ENCODE measurements at regions not wholly inside any gene's neighbourhood (a gene's known extent, or its start where the extent isn't known, plus 50 kb on each side); places are given as distances from the start of the nearest gene placed in this dataset.
"Not testable (repeated sequence)": the region's sequence is repeated elsewhere in the genome, so short reads cannot be mapped to it uniquely, and the experiment has no call there.

DNA sequence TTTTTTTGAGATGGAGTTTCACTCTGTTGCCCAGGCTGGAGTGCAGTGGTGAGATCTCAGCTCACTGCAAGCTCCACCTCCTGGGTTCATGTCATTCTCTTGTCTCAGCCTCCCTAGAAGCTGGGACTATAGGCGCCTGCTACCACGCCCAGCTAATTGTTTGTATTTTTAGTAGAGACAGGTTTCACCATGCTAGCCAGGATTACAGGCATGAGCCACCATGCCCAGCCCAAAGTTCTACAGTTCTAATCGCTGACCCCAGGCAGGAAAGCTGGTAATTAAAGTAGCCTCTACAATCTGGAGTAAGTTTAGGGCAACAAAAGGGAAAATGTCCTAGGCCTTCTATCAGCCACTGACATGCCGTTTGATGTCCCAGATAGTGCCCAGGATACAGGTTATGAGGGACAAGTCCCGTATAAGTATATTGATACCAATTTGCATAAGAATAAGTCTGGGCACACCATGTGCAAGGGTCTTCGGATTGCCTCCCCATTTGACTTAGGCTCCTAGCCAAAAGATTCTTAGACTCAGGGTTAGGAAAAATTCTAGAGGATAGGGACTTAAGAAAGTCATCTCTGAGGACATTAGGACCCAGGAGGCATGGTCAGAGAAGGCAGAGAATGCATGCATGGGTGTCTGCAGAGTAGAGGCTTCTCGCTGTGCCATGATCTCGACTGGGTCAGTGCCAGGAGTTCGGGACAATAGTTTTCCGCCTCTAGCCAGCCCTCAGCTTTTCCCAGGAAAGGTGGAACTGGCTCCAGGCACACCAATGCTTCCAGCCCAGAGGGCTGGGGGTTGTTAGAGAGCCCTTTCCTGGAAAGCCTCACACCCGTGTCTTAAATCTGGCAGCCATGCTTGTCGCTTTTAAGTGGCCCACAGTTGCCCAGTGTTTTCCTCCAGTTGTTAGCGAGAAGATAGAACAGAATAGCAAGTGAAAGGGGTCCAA is 1111.1 kb downstream of the TAF11L14 start:
- FAIRE-seq, result no peak

DNA sequence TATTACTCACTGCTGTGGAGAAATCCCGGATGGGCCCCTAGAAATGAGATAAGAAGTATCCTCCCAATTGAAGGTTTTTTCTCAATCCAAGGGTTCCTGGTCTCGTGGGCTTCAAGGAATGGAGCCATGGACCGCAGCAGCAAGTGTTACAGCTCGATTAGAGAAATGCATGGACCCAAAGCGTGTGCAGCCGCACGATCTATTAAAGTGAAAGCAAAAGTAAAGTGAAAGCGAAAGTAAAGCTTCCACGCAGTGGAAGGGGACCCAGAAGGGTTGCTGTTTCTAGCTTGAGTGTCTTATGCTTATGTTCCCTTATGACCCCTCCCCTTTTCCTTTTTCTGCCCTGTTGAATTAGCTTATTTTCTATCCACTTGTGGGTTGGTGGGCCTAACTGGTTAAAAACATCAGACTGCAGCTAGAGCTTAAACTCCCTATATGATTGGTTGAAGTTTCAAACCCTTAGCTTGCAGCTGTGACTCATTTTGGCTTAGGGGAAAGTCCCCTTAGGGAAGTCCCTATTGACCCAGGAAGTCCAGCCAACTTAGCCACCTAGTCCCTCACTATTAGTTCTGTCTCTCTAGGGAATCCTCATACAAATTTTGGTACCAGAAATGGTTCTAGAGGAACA is 1111.8 kb downstream of the TAF11L14 start:
- FAIRE-seq, result no peak

DNA sequence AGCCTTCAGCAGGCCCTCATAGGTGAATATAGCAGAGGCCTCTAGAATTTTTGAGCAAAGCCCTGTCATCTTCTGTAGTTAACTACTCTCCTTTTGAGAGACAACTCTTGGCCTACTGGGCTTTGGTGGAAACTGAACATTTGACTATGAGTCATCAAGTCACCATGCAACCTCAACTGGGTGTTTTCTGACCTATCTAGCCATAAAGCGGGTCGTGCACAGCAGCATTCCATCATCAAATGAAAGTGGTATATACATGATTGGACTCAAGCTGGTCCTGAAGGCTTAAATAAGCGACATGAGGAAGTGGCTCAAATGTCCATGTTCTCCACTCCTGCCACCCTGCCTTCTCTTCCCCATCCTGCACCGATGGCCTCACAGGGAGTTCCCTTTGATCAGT is 1115.5 kb downstream of the TAF11L14 start:
- no peak for FAIRE-seq

DNA sequence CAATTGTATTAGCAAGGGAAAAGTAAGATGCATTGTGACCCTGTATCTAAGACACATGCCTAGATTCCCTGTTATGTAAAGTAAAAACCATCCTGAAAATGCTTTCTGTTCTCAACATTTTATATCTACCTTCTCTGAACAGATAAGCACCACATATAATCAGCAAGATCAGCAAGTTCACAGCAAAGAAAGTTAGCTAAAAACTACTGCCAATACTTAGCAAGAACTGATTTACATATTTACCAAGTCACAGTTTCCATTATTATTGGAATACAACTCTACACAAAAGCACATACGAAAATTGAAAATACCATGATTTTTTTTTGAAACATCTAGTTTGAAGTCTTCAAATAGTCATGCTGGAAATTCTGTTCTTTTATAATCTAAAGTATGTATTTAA is 1118.1 kb downstream of the TAF11L14 start:
- no peak for FAIRE-seq

DNA sequence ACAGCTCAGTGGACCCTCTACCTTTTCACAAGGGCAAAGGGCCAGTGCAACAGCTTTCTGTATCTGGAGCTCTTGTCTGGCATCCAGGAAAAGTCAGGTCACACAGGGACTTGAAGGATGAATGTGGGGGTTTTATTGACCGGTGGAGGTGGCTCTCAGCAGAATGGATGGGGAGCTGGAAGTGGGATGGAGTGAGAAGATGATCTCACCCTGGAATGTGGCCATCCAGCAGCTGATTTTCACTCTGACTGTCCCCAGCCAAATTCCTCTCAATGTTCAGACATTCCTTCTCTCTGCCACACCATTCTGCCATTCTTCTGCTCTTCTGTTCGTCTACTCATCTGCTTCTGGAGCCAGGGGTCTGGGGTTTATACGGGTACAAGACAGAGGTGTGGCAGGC is 1119.9 kb downstream of the TAF11L14 start:
- FAIRE-seq, result no peak

DNA sequence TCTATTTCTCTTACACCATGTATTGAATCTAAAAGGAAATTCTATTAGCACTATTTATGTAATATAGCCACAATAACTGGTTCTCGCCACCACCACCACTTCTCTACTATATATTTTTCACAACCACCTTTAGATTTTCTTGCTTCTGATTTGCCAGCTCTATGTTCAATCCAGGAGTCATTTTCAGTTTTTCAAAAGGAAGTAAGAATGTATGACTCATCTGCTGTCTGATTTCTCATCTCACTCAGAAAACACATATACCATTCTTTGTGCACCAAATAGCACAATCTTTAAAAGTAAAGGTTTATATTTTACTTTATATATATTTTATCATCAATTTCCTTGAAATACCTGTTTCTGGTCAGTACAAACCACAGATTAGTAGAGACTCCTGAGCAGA is 1127.5 kb downstream of the TAF11L14 start:
- FAIRE-seq, result no peak

DNA sequence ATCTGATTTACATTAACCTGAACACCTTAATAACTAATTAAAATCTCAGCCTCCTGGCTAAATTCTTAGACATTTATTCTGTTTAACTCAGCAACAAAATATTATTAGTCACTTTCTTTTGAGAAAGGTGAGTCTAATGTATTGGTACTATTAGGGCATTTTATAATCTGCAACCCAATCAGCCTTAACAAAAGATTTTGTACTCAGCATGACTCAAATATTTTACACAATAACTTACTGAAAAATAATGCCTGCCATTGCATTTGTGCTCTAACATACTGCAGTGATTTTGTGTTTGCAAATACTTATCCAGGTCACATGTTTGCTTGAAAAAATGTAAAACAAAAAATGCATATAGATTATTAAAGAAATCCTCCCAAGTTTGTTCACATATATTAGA is 1129.9 kb downstream of the TAF11L14 start:
- no peak for FAIRE-seq

DNA sequence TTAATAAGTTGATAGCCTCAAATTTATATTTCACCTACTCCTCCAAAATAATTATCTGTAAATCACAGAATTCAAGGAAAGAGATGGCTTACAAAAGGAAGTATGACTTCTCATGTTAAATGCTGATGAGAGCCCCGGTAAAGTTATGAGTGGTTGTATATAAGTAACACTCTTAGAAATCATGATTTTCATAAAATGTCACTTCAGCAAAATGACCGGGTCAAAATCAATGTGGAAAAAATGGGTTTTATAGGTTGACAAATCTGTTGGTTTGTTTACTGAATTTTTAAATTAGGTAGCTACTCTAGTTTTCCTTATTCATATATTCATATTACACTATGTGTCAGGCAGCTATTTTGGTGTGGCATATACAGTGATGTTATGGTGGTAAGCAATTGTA is 1131.0 kb downstream of the TAF11L14 start:
- FAIRE-seq, result no peak

DNA sequence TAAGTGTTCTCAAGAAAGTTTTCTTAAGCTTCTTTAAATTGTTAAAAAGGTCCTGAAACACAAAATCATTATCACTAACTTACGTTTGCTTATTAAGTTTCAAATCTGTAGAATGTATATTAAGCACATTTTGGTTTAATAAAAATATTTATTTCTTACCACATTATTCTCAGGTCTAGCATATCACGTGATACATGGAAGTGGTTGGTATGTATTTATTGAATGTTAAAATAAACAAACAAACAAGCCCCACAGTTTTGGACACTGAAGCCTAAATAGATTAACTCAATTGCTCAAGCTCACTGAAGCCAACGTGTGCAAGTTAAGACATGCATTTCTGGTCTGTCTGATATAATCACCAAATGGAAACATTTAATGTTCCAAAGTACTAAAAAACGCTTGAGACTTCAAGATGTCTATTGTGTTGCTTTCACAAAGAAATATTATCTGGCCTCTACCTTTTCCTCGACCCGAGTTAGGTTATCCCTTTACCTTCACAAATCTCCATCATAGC is 1136.9 kb downstream of the TAF11L14 start:
- FAIRE-seq, result no peak

DNA sequence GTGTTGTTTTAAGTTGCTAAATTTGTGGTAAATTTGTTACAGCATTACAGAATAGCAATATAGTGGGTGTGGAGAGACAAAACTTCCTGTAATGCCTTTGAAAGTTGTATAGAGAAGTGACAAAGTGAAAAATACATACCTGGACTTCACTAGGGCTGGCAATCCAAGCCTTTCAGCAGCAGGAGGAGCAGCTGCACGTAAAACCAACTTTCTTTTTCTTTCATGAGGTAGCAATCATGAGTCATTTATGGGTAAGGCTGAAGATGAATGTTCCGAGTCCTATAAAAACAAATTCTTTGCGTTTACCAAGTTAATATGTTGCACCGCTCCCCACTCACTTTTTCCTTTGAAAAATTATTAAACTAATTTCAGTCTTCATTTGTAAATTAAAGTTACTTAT is 1138.2 kb downstream of the TAF11L14 start:
- FAIRE-seq, result no peak

DNA sequence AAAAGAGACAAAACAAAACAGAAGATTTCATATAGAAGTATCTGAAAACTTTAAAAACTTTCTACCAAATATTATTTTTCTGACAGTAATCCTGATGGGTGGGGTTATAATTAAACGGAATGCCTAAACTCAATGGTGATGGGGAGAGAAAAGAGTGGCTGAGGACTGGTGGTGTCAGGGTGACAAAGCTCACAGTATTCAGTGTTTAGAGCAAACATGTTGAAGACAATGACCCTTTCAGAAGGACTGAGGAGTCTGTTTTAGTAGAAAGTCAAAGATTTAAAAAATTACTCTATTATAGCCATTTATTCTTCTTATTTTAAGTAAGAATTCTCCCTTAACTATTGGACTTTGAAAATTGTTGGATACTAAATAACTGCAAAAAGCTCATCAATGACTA is 1144.0 kb downstream of the TAF11L14 start:
- FAIRE-seq, result no peak

DNA sequence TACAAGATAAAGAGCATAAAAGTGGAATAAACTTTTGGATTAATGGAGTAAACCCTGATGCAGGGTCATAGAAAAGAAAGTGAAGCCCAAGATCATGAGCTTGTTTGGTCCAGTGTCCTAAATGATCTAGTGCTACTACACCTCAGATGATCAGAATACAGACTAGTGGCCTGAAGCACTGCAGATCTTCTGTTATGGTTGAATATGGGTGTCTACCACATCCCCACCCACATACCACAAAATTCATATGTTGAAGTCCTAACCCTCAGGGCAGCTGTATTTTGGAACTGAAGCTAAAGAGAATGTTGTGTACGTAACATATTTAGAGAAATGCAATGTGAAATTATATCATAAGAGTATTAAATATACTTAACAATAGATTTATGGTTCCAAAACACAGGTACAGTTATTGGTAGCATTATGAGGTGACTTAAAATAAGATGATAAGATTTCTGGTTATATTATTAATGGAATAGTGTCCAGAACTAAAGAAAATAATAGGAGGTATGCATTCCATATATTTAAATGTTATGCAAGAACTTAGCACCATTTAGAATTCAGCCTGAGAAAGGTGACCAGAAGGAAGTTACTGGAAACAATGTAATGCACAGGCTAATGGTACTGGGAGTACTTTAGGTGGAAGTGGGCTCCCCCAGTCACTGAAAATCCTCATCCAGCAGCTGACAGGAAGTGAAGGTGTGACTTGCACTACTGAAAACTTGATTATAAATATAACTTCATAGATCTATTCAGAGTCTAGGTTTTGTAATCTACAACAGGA is 1155.1 kb downstream of the TAF11L14 start:
- no peak for FAIRE-seq

DNA sequence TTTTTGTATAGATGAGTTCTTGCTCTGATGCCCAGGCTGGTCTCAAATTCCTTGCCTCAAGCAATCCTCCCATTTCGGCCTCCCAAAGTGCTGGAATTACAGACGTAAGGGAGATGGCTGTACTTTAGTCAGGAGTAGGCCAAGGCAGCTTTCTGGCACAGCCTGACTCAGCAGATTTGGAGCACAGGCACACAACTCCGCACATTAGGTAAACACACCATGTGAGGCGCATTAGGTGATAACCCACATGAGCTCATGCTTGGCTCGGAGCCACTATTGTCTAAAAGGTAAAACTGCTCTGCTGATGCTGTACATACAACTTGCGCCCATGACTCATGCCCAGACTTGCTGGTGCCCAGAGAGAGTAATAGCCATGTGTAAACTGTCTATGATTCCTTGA is 1157.9 kb downstream of the TAF11L14 start:
- FAIRE-seq, result no peak

DNA sequence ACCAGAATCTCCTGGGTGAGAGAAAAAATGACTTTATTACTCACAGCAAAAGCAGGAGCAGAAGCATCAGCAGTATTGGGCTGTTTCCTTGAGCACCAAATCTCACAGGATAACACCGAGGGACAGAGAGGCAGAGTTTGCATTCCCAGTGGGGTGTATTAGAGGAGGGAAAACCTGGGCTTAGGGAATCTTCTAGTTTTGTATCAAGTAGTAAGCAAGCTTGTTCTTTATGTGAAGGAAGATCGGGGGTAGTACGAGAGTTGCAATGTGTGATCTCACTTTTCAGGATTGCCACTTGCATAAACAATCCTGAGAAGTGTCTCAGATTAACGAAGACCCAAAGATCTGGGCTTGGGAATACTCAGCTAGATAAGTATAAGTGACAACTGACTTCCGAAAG is 1163.0 kb downstream of the TAF11L14 start:
- no peak for FAIRE-seq

DNA sequence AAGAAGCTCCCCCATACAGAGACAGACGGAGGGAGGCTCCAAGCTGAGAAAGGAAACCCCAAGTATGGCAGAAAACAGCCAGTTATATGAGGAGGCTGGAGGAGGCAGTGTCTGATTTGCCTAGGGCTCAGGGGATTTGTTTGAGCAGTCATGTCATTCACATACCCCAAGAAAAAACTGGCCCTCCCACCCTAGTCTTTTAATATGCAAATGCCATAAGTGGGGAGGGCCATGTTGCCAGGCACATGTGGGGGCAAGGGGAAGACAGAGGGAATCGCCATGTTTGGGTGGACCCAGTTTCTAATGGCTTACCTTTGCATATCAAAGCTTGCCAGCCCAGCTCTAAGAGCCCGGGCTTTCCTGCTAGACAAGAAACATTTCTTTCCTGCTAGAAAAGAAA is 1163.8 kb downstream of the TAF11L14 start:
- FAIRE-seq, result no peak

DNA sequence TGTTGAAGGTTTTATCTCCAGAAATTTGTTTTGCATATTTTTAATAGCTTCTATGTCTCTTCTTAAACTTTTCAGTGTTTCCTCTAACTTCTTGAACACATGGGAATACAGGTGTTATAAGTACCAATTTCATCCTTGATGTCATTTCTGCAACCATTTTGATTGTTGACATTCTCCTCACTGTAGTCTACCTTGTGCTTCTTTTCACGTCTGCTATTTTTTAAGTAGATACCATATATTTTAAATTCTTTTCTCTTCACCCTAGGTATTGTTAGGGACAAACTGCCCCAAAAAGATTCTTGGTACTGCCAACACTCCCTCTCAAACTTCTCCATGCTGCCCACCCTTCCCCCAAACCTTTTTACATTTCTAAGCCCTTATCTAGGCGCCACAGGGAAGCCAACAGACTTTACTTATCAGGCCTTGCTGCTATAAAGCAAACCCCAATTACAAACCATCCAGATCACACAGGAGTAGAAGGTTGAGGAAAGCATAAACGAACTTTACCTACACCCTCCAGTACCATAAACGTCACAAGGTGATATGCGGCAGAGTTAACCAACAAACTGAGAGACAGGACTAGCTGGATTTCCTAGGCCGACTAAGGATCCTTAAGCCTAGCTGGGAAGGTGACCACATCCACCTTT is 1165.3 kb downstream of the TAF11L14 start:
- FAIRE-seq, result no peak

DNA sequence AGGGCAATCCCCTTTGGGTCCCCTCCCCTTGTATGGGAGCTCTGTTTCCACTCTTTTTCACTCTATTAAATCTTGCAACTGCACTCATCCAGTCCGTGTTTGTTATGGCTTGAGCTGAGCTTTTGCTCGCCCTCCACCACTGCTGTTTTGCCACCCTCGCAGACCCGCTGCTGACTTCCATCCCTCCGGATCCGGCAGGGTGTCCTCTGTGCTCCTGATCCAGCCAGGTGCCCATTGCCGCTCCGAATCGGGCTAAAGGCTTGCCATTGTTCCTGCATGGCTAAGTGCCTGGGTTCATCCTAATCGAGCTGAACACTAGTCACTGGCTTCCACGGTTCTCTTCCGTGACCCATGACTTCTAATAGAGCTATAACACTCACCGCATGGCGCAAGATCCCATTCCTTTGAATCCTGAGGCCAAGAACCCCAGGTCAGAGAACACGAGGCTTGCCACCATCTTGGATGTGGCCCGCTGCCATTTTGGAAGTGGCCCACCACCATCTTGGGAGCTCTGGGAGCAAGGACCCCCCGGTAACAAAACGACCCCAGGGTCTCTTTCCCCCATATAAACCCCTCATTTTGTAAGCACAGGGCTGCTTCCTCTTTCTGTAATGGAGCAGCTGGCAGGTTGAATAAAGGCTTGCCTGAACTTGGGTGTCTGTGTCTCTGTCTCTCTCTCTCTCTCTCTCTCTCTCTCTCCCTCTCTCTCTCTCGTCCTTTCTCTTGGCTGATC is 1166.2 kb downstream of the TAF11L14 start:
- FAIRE-seq, result no peak

DNA sequence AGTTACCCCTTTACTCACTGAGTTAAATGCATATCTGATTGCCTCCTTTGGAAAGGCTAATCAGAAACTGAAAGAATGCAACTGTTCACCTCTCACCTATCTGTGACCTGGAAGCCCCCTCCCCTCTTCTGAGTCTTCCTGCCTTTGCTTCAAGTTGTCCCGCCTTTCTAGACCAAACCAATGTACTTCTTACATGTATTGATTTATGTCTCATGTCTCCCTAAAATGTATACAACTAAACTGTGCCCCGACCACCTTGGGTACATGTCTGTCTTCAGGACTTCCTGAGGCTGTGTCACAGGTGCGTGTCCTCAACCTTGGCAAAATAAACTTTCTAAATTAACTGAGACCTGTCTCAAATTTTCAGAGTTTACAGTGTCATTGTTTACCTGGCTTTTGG is 1167.2 kb downstream of the TAF11L14 start:
- FAIRE-seq, result not testable (repeated sequence)

DNA sequence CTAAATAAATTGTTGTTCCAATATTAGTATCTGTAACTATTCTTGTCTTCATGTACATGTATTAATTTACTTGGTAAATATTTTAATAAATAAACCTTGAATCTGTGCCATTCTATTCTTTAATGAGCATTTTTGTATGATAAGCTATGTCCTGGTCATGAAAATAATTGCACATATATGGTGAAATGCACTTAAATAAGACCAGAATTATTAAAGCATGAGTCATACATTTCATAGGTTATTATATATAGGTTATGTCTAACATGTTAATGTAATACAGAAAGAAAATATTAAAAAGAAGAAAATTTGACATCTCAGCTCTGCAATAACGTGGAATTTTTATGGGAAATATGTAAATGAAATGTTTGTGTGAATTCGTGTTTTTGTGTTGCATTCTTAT is 1168.1 kb downstream of the TAF11L14 start:
- FAIRE-seq, result no peak

DNA sequence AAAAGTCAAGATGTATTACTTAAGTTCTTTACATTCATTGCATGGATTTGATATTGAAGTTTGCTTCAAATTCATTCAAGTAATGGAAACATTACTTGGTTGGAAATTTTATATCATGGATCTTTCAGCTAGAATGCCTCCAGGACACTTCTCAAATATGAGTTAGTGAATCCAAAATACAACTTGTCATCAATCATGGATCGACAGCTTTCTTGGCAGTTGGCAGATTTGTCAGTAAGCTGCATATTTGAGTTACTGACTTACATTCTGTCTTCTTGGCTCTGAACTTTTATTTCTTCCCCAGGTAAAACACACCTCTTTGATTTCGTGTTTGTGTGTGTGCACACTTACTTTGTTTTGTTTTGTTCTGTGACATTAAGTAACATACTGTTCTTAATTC is 1171.1 kb downstream of the TAF11L14 start:
- FAIRE-seq, result no peak

DNA sequence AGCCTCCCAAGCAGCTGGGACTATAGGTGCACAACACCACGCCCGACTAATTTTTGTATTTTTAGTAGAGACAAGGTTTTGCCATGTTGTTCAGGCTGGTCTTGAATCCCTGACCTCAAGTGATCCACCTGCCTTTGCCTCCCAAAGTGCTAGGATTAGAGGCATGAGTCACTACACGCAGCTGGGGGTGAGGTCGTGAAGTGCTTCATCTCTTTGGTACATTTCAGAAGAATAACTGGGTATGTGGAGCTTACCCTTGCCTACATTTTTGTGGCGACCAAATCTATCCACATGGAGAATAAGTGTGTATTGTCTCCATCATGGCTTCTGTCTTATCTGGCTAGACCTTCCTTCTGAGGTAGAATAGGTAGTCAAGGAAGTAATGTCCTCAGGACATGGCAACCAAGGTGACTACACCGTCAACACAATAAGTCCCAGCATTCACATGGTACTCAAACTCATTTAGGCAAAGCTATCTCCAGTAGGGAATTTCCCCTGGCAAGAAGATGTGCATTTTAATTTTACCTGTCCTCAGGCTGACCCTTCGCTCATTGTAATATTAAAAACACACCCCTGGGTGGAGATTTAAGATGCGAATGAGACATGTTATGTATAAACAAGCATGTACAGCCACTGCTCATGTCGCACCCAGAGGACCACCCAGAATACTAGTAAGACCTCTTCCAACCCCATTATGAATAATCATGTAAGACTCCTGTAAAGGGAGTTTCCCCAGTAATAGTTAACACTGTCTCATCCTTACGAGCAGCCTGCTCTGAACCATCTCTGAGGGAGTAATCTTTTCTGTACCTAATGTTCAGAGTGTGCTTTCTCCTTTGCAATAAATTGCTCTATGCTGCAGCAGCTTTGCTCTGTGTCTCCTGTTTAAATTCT is 1173.2 kb downstream of the TAF11L14 start:
- FAIRE-seq, result no peak
